ENCODE measurements at regions not wholly inside any gene's neighbourhood (a gene's known extent, or its start where the extent isn't known, plus 50 kb on each side); places are given as distances from the start of the nearest gene placed in this dataset.

DNA sequence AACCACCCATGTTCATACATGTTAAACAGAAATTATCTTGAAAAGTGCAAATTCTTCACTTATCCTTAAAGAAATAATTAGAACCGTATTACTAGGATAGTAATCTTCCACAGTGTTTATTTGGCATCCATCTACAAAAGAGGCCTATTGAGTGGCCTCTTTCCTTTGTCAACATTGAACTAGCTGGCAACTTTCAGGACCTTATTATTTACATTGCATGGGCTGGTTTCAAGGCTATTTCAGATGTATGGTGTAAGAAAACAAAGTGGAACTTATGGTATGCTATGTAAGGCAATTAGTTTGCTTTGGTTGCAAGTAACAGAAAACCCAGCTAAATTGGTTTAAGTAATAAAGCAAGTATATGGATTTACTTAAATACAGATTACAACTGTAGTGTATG, 324.6 kb downstream of the RBM43 start:
- no peak for TF ChIP-seq CTCF (IDR thresholded peaks at IDR 0.05)

- no peak for TF ChIP-seq CTCF (IDR thresholded peaks at IDR 0.05)
Measured at GRCh38 chr2:150931451-150931850, 330.2 kb downstream of the RBM43 start.

GRCh38 chr2:150925611-150926010, 336.1 kb downstream of the RBM43 start:
- TF ChIP-seq CTCF (IDR thresholded peaks at IDR 0.05): no peak

- no peak for TF ChIP-seq CTCF (IDR thresholded peaks at IDR 0.05)
Measured at GRCh38 chr2:150924878-150925277, 336.8 kb downstream of the RBM43 start.

DNA sequence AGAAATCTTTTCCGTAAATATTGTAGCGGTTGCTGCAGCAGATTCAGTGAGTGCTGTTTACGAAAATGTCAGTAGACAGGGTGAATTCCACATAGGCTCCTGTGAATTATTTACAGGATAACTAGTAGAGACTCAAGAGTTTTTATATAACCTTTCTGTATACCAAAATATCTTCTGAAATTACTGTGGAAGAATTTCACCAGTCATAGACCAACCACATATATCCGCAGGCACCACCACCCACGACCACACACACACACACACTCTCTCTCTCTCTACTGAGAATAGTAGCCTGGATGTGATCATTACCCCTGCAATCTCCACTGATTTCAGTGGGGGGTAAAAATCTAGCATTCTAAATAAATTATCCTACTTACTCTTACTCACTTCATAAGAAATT, 341.8 kb downstream of the RBM43 start:
- no peak for TF ChIP-seq CTCF (IDR thresholded peaks at IDR 0.05)

GRCh38 chr2:150917961-150918713, 343.5 kb downstream of the RBM43 start:
- TF ChIP-seq CTCF (IDR thresholded peaks at IDR 0.05): no peak

GRCh38 chr2:150916467-150917396, 344.9 kb downstream of the RBM43 start:
- TF ChIP-seq CTCF (IDR thresholded peaks at IDR 0.05): no peak

All from LNCAP (cell line).